ENCODE measurements at regions not wholly inside any gene's neighbourhood (a gene's known extent, or its start where the extent isn't known, plus 50 kb on each side); places are given as distances from the start of the nearest gene placed in this dataset.

DNA sequence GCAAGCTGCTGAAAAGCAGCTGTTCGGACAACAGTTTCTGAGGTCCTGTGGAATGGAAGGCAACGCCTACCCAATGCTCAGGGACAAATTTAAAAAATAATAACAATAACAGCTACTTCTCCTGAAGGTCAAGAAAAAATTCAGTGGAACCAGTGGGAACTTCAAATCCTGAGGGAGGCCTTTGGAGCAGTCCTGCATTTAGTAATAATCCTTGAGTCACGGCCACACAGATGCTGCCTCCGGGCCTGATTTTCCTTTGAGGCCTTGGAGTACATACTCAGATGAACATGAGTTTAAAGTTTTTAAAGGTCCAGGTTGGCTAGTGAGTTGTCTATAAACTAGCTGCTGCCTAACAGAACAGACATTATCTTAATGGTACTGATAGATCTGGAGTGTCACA is 268.0 kb downstream of the MSRB3 start:
- DNase-seq (ENCODE audit: low read depth, low spot score) = no peak

DNA sequence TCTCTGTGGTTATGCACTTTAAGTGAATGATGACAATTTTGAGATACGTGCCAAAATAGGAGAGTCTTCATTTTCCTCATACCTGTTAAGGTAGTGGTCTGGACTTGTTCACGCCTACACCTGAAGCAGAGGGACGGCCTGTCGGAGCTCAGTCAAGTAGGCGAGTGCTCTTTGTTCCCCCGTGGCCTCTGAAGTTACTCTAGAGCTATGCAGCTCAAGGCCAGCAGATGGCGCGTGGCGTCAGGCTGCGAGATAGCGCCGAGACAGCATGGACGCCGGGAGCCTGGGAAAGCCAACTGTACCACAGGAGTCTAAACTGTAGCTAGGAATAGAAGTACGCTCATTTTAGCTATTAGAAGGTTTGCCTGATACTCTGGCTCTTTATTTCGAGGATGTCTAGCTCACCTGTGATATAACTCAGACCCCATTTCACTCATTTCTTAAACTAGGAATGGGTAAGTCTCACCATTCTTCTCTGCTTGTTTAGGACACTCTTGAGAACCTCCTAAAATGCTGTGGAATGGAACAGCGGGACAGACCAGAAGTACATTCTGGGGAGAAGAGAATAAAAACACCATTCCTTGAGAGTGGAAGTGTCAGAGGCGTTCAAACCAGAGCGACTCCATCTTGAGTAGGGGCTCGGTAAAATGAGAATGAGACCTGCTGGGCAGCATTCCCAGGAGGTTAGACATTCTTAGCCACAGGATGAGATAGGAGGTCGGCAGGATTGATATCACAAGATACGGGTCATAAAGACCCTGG is 267.4 kb upstream of the HMGA2 start:
- DNase-seq (ENCODE audit: low read depth, low spot score) = peak; percentile 93

DNA sequence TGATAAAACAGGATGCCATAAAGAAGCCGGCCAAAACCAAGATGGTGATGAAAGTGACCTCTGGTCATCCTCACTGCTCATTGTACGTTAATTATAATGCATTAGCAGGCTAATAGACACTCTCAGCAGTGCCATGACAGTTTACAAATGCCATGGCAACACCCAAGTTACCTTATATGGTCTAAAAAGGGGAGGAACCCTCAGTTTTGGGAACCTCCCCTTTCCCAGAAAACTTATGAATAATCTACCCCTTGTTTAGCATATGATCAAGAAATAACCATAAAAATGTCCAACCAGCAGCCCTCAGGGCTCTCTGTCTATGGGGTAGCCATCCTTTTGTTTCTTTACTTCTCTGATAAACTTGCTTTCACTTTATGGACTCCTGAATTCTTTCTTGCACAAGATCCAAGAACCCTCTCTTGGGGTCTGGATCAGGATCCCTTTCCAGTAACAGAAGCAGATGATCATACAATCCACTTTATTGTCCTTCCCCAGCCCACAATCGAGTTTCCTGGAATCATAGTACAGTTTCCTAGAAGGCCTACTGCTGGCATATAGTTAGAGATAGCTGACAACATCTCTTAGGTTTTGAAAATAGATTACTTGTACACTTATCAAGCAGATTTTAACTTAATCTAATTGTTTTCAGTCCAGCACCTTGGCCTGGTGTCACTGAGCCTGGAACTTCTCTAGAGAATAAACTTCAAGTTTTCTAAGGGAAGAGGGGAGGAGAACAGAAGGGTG is 266.7 kb upstream of the HMGA2 start:
- DNase-seq (ENCODE audit: low read depth, low spot score) = no peak

DNA sequence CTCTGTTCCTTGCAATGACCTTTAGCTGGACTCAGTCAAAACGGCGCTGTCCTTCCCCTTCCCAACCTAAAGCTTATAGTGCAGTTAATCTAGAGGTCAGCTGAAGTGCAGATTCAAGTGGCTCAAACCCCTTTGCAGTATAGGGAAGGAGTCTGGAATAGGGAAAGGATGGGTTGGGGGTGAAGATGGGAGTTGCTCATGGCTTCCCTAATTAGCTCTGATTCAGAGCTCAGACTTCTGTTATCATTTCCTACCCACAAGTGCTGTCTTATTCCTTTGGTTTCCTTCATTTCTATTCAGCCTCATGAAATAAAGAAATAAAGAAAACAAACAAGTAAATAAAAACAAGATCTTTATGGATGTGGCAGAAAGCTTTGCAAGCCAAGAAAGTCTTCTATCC is 264.0 kb upstream of the HMGA2 start:
- no peak for DNase-seq (ENCODE audit: low read depth, low spot score)

DNA sequence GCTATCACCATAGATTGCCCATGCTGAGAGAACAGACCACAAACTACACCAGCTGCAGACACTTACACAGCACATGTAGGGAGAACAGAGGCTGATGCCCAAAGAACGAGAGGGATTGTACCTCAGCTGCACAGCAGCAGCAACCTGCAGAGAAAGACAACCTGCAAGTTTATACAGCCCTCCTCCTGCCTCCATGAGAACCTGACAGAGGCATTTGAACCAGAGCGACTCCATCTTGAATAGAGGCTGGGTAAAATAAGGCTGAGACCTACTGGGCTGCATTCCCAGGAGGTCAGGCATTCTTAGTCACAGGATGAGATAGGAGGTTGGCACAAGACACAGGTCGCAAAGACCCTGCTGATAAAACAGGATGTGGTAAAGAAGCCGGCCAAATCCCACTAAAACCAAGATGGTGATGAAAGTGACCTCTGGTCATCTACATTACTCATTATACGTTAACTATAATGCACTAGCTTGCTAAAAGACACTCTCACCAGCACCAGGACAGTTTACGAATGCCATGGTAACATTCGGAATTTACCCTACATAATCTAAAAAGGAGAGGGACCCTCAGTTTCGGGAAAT is 262.4 kb upstream of the HMGA2 start:
- DNase-seq (ENCODE audit: low read depth, low spot score) = no peak

DNA sequence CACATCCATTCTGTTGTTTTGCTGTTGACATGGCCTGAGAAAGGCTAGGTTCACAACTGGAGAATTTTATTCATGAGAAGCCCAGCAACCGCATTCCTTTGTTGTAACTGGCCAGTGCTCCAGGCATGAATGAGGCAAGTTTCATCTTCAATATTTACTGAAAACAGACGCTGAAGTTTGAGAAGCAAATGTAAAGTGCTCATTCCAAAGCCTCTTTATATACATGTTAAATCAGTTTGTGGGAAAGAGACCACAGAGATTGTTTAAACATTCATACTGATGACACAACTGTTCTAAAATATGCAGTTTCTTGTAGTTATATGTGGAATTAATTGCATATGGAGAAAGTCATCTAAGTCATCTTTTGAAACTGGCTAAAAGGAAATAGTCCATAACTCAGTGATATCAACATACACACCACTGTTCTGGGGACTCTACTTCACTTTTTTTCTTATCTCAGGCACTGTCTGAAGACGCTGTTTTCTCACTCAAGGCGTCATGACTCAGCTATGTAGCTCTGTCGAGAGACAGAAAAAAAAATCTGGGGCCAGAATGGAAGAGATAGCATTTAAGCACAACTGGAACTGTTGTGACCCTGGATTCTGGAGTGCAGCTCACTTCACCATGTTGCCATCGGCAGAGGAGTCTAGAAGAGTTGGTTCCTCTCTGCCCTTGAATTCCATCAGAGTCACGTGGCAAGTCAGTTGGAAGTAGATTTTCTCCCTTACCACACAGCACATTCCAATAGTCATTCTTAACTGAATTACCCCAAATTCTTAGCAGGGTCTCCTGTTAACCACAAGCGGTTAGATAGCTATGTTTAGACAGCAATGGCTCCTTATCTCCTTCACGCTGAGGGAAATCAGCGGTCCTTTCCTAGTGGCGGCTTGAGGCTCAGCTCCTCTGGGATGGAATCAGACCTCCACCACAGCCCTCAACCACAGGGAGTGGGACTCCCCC is 258.4 kb upstream of the HMGA2 start:
- DNase-seq (ENCODE audit: low read depth, low spot score) = peak; percentile 94

DNA sequence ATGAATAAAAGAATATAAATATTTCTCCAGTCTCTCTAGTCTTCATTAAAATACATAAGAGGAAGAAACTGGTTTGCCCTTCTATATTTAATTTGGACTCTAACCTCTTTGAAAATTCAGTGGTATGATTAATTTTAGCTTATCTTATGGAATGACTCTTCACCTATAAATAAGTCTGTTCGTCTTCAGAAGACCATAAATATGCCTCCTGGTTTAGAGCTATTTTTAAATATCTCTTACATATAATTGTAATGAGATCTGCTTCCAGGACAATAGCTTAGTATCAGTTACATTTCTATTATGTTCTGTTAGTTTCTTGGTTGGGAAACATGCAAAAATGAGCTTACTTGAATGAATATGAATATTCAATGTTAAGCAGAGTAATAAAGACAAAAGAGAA is 257.5 kb upstream of the HMGA2 start:
- no peak for DNase-seq (ENCODE audit: low read depth, low spot score)

DNA sequence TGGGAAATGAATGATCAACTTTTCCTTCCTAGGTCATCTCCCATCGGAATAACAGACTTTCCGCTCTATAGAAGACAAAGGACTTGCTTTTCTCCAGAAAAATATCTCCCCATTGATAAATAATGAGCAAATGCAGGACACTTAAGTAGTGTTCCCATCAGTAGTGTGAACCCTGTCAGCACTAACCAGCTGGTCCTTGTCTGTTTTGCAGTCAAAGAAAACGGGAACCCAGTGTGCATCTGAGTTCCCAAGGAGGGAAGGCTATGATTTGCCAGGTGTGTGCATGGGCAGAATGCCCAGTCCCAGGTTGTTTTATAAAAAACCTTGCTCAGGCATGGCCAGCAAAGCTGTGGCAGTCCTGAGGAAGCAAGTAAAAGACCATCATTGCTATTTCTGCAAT is 256.5 kb upstream of the HMGA2 start:
- DNase-seq (ENCODE audit: low read depth, low spot score) = no peak

DNA sequence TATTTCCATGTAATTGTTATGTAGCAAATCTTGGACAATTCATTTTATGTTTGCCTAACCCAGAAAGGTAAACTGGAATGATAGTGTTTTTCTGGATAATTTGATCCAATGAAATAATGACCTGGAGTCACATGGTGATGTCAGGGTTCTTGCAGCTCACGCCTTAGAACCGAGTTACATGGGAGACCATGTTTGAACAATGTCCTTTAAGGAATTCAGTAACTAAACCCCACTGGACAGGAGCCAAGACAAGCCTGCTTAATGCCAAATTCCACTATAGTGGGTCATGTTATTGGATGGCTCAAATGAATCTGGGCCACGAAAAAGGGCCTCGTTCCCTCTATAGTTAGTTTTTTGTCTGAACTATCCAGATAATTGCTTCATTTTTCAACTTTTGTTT is 255.8 kb upstream of the HMGA2 start:
- peak; percentile 91 for DNase-seq (ENCODE audit: low read depth, low spot score)

DNA sequence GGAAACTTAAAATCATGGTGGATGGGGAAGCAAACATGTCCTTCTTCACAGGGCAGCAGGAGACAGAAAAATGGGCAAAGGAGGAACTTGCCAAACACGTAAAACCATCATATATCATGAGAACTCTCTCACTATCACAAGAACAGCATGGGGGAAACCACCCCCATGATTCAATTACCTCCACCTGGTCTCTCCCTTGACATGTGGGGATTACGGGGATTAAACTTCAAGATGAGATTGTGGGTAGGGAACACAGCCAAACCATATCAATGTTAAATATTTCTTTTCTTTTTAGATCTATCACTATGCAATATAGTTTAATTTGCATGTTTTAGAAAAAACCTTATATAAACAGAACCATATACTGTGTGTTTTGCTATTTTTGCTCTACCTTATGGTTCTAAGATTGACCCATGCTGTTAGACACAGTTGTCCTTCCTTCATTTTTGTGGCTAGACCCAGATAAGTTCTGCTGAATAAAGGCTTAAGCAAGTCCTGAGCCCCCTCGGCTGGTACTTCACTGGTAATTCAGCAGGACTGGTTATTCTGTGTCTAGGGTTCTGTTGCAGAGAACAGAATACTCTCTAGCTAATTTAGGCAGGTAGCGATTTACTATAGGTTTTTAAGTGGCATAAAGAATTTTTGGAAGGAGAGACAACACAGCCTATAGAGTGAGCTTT is 253.7 kb upstream of the HMGA2 start:
- DNase-seq (ENCODE audit: low read depth, low spot score) = no peak

DNA sequence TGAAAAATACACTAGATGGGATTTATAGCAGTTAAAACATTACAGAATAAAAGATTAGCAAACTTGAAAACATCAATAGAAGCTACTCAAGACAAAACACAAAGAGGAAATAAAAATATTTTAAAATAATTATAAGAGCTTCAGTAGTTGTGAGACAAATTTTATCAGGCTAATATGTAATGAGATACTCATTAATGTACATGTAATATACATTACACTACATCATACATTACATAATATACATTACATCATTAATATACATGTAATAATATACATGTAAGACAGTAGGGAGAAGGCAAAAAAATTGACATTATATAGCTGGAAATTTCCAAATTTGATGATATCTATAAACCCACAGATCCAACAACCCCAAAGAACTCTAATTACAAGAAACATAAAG is 249.4 kb upstream of the HMGA2 start:
- no peak for DNase-seq (ENCODE audit: low read depth, low spot score)

DNA sequence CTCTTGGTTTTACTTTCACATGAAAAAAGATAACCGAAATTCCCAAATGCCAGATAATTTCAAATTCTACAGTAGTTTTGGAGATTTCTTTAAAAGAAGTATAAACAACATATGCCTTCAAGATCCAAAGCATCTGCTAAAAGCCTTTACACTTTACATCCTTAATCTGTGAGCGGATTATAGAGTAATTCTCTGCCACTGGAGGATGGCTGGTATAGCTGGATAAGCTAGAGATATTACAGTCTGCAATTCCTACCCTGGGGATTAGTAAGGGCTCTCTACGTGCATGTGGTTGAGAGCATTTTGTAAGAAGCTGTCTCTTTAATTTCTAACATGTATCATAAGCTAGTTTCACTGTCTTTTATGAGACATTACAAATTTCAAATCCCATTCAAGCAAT is 240.3 kb upstream of the HMGA2 start:
- no peak for DNase-seq (ENCODE audit: low read depth, low spot score)

DNA sequence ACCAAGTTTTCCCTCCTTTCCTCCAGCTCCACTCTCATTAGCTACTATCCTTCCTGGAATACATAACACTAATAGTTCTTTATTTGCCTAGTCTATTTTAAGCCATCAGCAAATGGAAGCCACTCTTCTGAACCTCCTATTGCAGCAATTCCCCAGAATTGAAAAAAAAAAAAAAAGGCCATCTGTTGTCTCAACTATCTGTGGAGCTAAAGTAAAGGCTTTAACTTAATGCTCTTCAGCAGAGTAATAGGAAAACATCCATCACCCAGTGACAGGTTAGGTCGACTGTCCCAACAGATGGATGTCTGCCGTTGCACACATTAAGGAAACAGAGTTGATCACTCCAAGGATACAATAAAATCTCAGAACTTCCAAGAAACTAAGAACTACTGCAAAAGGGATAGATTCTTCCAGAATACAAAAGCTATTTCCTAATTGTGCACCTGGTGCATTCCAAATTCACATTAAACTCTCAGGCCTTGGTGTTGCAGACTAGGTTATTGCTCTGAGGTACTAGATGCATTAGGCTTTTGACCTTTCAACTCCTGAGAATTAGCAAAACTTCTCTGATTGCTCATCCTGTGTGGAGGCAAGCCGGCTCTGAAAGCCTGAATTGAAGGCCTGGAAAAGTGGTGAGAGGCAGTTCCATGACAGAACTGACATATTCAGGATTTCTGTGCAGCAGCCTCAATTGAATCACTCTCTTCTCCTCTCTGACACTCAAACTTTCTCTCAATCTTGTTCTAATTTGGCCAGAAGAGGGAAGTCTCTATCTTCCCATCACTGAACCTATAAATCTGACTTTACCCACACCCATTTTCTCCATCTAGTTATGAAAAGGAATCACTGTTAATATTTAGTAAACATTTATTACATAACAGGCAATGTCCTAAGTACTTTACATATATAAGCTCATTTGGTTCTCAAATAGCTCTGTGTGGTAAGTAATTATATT is 238.4 kb upstream of the HMGA2 start:
- DNase-seq (ENCODE audit: low read depth, low spot score) = no peak

DNA sequence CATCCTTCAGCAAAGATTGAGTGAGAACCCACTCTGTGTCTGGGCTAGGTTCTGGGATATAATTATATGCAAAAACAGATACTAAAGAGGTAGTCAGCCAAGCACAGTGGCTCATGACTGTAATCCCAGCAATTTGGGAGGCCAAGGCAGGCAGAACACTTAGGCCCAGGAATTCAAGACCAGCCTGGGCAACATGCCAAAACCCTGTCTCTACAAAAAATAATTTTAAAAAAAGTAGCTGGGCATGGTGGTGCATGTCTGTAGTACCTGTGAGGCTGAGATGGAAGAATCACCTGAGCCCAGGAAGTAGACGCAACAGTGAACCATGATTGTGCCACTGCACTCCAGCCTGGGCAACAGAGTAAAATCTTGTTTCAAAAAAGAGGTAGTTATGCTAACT is 237.5 kb upstream of the HMGA2 start:
- DNase-seq (ENCODE audit: low read depth, low spot score) = no peak

DNA sequence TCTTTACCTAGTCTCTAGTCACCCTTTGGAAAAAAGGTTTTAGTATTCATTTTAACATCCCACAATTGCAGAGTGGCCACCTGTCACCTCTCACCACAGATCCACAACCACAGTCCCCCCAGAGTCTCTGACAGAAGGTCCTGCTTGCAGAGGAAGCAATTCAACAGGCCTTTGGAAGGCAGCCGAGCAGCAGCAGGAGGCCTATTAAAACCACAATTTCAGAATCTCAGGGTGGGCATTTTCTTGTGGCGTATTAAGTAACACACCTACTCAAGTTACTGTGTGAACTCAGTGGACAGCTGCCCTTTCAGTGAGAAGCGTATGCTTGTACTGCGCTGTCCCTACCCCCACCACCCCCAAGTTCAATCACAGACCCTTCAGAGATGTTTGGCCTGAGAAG is 234.0 kb upstream of the HMGA2 start:
- no peak for DNase-seq (ENCODE audit: low read depth, low spot score)

DNA sequence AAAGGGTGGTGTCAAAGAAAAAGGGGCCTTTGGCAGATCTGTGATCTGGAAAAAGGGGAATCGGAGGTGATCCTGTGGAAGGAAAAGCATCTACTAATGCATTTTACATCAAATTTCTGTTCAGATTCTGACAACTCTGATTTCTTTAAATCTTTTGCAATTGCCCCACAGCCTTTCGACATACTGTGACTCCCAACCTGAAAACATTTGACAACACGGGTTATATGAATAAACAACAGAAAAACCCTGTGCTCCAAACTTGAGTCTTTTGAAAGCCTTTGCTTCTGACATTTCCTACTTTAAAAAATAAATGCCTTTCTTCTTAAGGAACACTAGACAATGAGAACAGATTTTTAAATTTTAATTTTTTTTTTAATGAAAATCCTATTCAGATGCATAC is 231.9 kb upstream of the HMGA2 start:
- no peak for DNase-seq (ENCODE audit: low read depth, low spot score)

DNA sequence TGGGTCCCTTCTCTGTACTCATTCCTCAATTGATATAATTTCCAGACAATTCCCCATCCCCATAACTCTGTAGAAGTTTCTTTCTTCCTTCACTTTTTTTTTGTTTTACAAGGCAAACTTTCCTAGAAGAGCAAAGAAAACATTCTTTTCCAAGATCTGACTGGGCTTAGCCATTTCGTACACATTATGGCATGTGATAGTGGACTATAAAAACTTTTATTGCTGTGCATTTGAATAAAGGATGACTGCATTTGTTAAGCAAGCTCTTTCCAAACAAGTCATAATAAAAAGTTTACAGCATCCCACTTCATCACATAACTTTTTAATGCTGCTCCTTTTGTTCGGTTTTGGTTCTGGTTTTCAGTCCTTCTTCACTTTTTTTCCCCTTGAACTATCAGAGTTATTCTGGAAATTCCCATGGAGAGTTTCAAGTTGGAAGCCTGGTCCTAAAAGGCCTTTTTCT is 231.0 kb upstream of the HMGA2 start:
- DNase-seq (ENCODE audit: low read depth, low spot score) = no peak

DNA sequence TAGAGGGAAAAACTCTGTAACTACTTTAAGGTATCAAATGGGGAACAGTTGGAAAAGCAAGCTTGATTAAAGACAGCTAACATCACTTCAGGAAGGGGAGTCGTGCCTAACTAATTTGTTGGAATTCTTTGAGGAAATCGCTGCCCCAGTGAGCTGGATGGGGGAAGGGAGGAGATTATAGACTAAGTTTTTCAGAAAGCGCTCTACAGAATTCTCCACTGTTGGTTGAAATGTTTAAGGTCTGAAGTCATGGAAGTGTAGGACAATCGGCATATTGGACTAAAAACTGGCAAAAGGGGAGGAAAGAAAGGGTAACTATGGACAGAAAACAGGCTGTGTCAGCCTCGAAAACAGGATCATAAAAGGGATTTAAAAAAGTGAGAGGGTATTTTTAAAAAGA is 229.9 kb upstream of the HMGA2 start:
- DNase-seq (ENCODE audit: low read depth, low spot score) = peak; percentile 32

DNA sequence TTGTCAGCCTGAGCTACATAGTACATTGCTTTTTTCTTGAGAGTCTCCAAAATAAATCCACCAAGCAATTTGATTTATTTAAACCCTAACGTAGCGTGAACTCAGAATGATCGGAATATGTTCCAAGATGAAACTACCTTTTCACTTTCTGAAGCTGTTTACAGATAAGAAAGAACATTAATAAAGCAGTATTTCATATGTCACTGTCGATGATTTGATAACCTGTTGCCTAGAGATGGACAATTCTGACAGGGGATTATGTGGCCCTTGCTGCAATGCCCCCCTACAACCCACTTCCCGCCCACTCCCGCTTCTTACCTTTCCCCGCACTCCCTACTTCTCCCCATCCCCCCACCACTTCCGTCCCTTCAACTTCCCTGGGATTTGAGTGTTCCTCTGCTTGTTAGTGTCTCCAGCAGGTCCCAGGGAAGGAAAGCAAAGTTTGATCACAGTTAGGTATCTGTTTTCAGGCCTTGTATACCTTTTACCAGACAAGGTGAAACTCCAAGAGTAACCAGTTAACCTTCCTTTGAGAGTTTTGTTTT is 229.2 kb upstream of the HMGA2 start:
- DNase-seq (ENCODE audit: low read depth, low spot score) = no peak
